ENCODE measurements at regions not wholly inside any gene's neighbourhood (a gene's known extent, or its start where the extent isn't known, plus 50 kb on each side); places are given as distances from the start of the nearest gene placed in this dataset.

- no peak for DNase-seq
These were observed 62.5 kb upstream of the SIM2 start for GRCh38 chr21:36636439-36636838.

DNA sequence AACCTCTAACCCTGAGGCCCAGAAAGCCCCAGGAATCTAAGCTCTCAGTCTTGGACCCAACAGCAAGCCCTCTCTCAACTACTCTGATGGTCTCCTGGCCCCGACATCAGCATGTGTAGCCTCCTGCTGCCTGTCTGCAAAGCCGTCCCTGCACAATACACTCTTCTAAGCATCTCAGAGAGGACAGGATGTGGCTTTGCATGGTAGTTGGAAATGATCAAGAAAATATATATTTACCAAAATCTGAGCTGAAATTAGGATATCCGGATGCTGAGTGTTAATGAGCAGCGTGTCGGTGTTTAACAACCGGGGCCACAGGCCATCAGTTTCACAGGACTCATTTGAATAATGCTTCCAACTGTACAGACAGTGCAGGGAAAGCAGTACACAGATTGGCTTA is 59.1 kb upstream of the SIM2 start:
- peak; percentile 59 for DNase-seq

DNA sequence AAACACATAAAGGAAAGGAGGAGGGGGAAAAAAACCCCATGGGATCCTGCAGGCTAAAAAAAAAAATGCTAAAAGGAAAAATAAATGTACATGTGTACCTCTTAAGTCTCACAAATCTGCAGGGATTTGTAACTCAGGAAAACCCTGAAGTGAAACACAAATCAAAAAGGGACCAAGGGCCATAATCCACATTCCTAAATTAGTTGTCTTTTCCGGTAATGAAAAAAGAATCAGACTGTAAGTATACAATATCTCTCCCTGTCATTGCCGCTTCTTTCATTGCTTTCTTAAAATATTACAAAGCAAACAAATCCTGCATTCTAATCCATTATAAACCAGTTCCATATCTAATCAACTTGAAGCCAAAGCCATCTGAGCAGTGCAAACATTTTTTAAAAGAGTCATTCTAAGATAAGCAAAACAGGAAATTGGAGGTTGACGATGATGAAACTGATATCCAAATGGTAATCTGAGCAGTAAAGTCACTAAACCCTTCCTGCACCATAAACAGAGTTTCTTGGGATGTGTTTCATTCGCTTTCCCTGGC is 58.7 kb upstream of the SIM2 start:
- peak; percentile 42 for DNase-seq

GRCh38 chr21:36640721-36641244 is 58.1 kb upstream of the SIM2 start:
- DNase-seq, result peak; percentile 20

DNA sequence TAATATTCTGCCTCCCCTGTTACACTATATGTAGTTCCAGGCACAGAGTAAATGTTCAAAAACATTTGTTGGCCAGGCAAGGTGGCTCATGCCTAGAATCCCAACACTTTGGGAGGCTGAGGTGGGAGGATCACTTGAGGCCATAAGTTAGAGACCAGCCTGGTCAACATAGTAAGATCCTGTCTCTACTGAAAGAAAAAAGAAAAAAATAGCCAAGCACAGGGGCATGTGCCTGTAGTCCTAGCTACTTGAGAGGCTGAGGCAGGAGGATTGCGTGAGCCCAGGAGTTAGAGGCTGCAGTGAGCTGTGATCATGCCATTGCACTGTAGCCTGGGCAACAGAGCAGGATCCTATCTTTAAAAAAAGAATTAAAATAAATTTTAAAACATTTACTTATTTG is 57.6 kb upstream of the SIM2 start:
- DNase-seq, result no peak

DNA sequence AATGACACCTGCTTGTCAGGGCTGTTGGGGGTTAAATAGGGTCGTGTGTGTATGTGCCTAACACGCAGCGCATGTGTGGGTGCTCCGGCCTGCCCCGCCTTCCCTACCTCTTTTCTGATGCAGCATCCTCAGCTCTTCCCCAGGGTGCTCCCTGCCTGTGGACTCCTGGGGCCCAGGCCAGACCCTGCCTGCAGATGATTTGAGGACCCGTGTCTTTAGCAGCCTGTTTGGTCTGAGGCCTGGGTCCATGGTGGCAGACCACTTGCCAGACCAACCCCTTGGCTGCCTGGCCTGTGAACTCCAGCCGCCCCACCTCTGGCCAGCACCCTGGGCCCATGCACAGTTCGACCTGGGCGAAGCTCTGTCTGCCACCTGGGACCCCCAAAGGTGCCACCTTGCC is 57.0 kb upstream of the SIM2 start:
- DNase-seq, result no peak

- no peak for DNase-seq
These were observed 56.1 kb upstream of the SIM2 start for GRCh38 chr21:36642777-36643176.

- no peak for DNase-seq
These were observed 55.3 kb upstream of the SIM2 start for GRCh38 chr21:36643374-36644250.

DNA sequence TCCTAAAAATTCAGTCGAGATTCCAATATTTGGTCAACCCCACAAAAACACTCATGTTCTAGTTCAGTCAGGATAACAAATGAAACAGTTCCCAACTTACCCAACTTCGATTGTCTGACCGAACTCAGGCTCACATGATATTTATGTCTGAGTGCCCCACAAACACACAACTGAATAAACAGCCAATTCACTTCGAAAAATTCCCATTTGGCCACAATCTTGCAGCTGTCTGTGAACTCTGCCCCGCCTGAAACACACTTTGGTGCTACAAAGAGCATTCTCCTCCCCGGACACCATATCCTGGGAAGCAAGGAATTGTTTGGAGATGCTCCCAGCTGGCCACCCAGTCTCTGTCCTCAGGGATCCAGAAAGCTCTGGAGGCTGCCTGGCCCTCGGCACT is 52.9 kb upstream of the SIM2 start:
- no peak for DNase-seq

- DNase-seq, result no peak
These were observed 52.3 kb upstream of the SIM2 start for GRCh38 chr21:36646645-36647044.

DNA sequence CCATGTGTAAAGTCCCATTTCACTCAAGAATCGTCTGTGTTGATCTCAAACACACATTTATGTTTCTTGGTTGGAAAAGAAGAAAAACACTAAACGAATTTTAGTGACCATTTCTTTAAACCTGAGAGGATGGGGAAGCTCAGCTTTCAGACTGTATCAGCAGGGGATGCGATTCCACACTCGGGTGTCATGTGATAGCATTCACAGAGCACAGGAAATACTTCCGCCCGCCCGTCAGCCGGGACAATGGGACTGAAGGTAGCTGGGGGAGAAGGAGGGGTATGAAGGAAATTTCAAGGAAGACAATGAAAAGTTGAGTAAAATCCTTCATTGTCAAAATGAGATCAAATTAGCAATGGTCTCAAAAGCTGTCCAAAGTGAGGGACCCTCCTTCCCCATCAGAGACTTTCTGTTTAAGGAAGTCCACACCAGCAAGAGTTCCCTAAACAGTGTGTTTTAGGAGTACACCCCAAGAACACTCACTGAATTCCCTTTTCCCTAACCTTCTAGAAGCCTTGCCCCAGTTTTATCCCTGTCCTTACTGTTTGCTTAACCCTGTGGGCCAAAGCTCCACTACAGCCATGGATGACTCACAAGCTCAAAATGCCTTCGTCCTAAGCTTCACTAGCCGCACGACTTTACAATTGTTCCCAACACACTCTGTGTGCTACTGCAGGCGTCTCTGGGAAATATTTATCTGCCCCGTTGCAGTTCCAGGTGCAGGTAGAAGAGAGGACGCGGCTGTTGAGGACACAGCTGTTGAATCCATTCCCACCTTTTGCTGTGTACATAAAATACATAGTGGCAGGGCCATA is 51.4 kb upstream of the SIM2 start:
- DNase-seq, result no peak
